GM12878 (cell line): ENCODE measurements at regions not wholly inside any gene's neighbourhood (a gene's known extent, or its start where the extent isn't known, plus 50 kb on each side); places are given as distances from the start of the nearest gene placed in this dataset.

ENCODE experiments used
- ATAC-seq: fragments of 200-7000 bp; cut with Tn5 transposase; 3 replicates; pipeline ENCODE4 v1.9.1; 2020; ENCODE audit warnings: mild to moderate bottlenecking, moderate library complexity
- BruUV-seq: library from RNA; stranded (reverse); fragments of 400-500 nt; replicated peaks from 2 replicates; lab custom pipeline; 2021; lab: Mats Ljungman, UMichigan
- CTCF ChIA-PET: fragments of 300-600 bp; sonication (Branson Sonifier 250); formaldehyde crosslinking; extraction: SDS; loops from one replicate; lab custom pipeline; 2021; ENCODE audit warnings: inconsistent platforms; lab: Yijun Ruan, JAX
- POLR2A ChIA-PET: fragments of 350-600 bp; formaldehyde crosslinking; extraction: SDS; loops from one replicate; lab custom pipeline; 2021; ENCODE audit warnings: inconsistent platforms; lab: Charles Lee
- RAD21 ChIA-PET: fragments of 300-600 bp; sonication (Branson Sonifier 250); formaldehyde crosslinking; loops from one replicate; lab custom pipeline; 2023; ENCODE audit warnings: antibody characterized with exemption; ENCODE audit not compliant: unreplicated experiment; lab: Charles Lee
- SMC1A ChIA-PET: fragments of 300-600 bp; sonication (Branson Sonifier 250); formaldehyde crosslinking; loops from one replicate; lab custom pipeline; 2023; ENCODE audit not compliant: unreplicated experiment, uncharacterized antibody; lab: Charles Lee
- DNase-seq: peaks from one replicate; pipeline ENCODE4 v3.0.0-alpha.2; 2011; ENCODE audit warnings: low read depth, low spot score
- FAIRE-seq: peaks from 3 replicates; lab custom pipeline; 2011; peaks lifted over from hg19 to GRCh38; lab: Jason Lieb, UNC
- H2AFZ ChIP-seq: 2 replicates; pipeline ENCODE4 v1.6.0; 2011; ENCODE audit warnings: low read depth, low read length, control low read depth; ENCODE audit not compliant: control insufficient read depth
- H3K27ac ChIP-seq: 2 replicates; pipeline ENCODE4 v1.5.1; 2011; ENCODE audit warnings: control low read depth; ENCODE audit not compliant: control insufficient read depth, insufficient read depth
- H3K27me3 ChIP-seq, 2 experiments: replicated peaks in 1 of 2; 2 replicates each; pipeline versions ENCODE4 v1.6.0 to v1.6.1; 2011; ENCODE audit warnings: low read length in 1 of 2; ENCODE audit not compliant: control insufficient read depth in 2 of 2, insufficient read depth in 2 of 2
- H3K36me3 ChIP-seq, 2 experiments: 2 replicates each; pipeline ENCODE4 v1.5.1; 2011; ENCODE audit warnings: low read length in 1 of 2; ENCODE audit not compliant: control insufficient read depth in 2 of 2, insufficient read depth in 2 of 2
- H3K4me1 ChIP-seq: 2 replicates; pipeline ENCODE4 v1.6.1; 2011; ENCODE audit warnings: mild to moderate bottlenecking, low read length, moderate library complexity, mixed read lengths; ENCODE audit not compliant: control insufficient read depth, insufficient read depth
- H3K4me2 ChIP-seq: 2 replicates; pipeline ENCODE4 v1.6.0; 2011; ENCODE audit warnings: control low read depth; ENCODE audit not compliant: control insufficient read depth, insufficient read depth
- H3K4me3 ChIP-seq: fragments of 200-600 bp; sonication (generic); 2 replicates; pipeline ENCODE4 v1.5.1; 2016
- H3K79me2 ChIP-seq: 2 replicates; pipeline ENCODE4 v1.6.0; 2011; ENCODE audit warnings: low read length; ENCODE audit not compliant: control insufficient read depth, insufficient read depth
- H3K9ac ChIP-seq: 2 replicates; pipeline ENCODE4 v1.8.0; 2011; ENCODE audit warnings: low read length, control low read depth, mixed read lengths; ENCODE audit not compliant: control insufficient read depth, insufficient read depth
- H3K9me3 ChIP-seq: replicated peaks from 3 replicates; pipeline ENCODE4 v1.5.1; 2011; ENCODE audit warnings: mild to moderate bottlenecking, low read length; ENCODE audit not compliant: control insufficient read depth, insufficient read depth
- H4K20me1 ChIP-seq: 2 replicates; pipeline ENCODE4 v1.6.0; 2011; ENCODE audit not compliant: control insufficient read depth, insufficient read depth
- ATF7 ChIP-seq: fragments of 450-650 bp; IDR thresholded peaks from 2 replicates; pipeline ENCODE4 v1.6.1; 2016; ENCODE audit warnings: low read depth, mild to moderate bottlenecking
- MEF2B ChIP-seq: fragments of 450-650 bp; IDR thresholded peaks from 2 replicates; pipeline ENCODE4 v1.6.1; 2018; ENCODE audit warnings: mild to moderate bottlenecking, moderate library complexity; ENCODE audit not compliant: partially characterized antibody, poor library complexity, severe bottlenecking
- NR2C1 ChIP-seq: fragments of 450-650 bp; IDR thresholded peaks from 2 replicates; pipeline ENCODE4 v1.6.1; 2017; ENCODE audit warnings: antibody characterized with exemption, mild to moderate bottlenecking, moderate library complexity
- WGBS: methylation state at CpG from one replicate; pipeline ENCODE4 v1.1.6; 2016; ENCODE audit warnings: low lambda C conversion rate; ENCODE audit not compliant: insufficient replicate concordance, insufficient coverage; ENCODE audit errors: missing lambda C conversion rate; 5-methylcytosine and 5-hydroxymethylcytosine counted together
- in situ Hi-C: fragments of 300-500 bp; cut with MboI; formaldehyde crosslinking; loops from 9 replicates; pipeline ENCODE4 v1.14.3; 2018; ENCODE audit warnings: mixed read lengths
- intact Hi-C: fragments of 100-400 bp; cut with micrococcal nuclease; formaldehyde crosslinking; loops from one replicate; pipeline ENCODE4 v1.14.2; 2022; ENCODE audit not compliant: unreplicated experiment

DNA sequence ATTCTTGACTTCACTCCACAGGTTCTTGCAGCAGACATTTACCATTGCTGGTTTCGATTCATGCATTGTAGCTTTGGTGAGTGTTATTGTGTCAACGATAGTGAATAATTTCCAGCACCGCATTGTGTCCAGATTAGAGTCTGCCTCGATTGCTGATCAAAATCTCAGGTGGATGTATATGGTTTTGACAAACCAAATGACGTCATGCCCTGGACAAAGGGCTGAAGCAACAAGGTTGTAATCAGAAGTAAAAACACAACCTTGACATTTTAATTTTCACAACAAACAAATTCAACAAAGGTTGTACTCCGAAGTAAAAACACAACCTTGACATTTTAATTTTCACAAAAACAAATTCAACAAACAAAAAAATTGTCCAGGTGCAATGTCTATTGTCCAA, 81.1 kb upstream of the WWC2 start:
- ChIA-PET RAD21 (no interaction called here), POLR2A (no interaction called here), CTCF (no interaction called here), SMC1A (interaction anchor here (1.1 kb wide), 1 partner anchor 80 kb away, joined by 3 read pairs; no protein-coding TSS in a partner anchor)
- no peak for FAIRE-seq
- Histone ChIP-seq H3K4me2 (no peak overlapping the region), H3K4me3 (no peak overlapping the region), H4K20me1 (no peaks in the 10 kb centered on the region), H3K4me1 (no peaks in the 10 kb centered on the region), H3K36me3 (no peaks in the 10 kb centered on the region), H3K79me2 (no peaks in the 10 kb centered on the region), H3K9ac (no peak overlapping the region), H3K9me3 (no peaks in the 10 kb centered on the region), H3K27me3 (no peaks in the 10 kb centered on the region), H2AFZ (no peak overlapping the region), H3K27ac (no peak overlapping the region)
- BruUV-seq = no TSS peak
- TF ChIP-seq NR2C1 (no peak), ATF7 (0 out of 2 replicates have a peak, but pooled peaks have one; percentile 35)
- no peak for DNase-seq
- WGBS = 42% methylated on average over 6 of the region's 6 CpGs
- in situ Hi-C loops = no loop called here
- ATAC-seq = no peak
- intact Hi-C loops = no loop called here

GRCh38 chr4:183014361-183015084, 84.5 kb upstream of the WWC2 start:
- H3K4me2 ChIP-seq = no peak overlapping the region
- CTCF ChIA-PET = interaction anchor here (0.7 to 1.8 kb wide), 2 partner anchors 15 to 76 kb away, joined by 4 to 7 read pairs; no protein-coding TSS in a partner anchor
- ATAC-seq (no peak), FAIRE-seq (no peak), DNase-seq (no peak)
- WGBS = 39% methylated on average over 15 of the region's 15 CpGs
- no peaks in the 10 kb centered on the region for H3K9me3 ChIP-seq
- H3K4me1 ChIP-seq = no peaks in the 10 kb centered on the region
- intact Hi-C loops = no loop called here
- no peaks in the 10 kb centered on the region for H4K20me1 ChIP-seq
- TF ChIP-seq MEF2B = no peak
- SMC1A ChIA-PET = interaction anchor here (1.1 kb wide), 1 partner anchor 38 kb away, joined by 4 read pairs; no protein-coding TSS in a partner anchor
- H3K4me3 ChIP-seq = no peak overlapping the region
- no peaks in the 10 kb centered on the region for H3K36me3 ChIP-seq
- no peaks in the 10 kb centered on the region; a peak in 1 of 4 replicates for H3K27me3 ChIP-seq
- no peak overlapping the region for H2AFZ ChIP-seq
- in situ Hi-C loops = no loop called here
- BruUV-seq = no TSS peak
- RAD21 ChIA-PET = no interaction called here
- no peak overlapping the region for H3K27ac ChIP-seq
- POLR2A ChIA-PET = no interaction called here
- no peak overlapping the region for H3K9ac ChIP-seq
- no peaks in the 10 kb centered on the region for H3K79me2 ChIP-seq
